Fibroblast of lung (primary cell): ENCODE measurements at regions not wholly inside any gene's neighbourhood (a gene's known extent, or its start where the extent isn't known, plus 50 kb on each side); places are given as distances from the start of the nearest gene placed in this dataset.

ENCODE experiments used
- EZH2 ChIP-seq: IDR thresholded peaks from 2 replicates; pipeline ENCODE4 v1.5.1; 2012; ENCODE audit warnings: low read length, control low read depth, mild to moderate bottlenecking; ENCODE audit errors: missing control alignments
- TF ChIP-seq, protein P1 (sequence below), 2 donors: IDR thresholded peaks in 1 of 2; conservative IDR thresholded peaks in 1 of 2; 1 replicate in 1 of 2; 2 replicates in 1 of 2; pipeline ENCODE4 v1.5.1; 2011 to 2012; ENCODE audit warnings: low read length in 2 of 2, control low read depth in 1 of 2, inconsistent platforms in 1 of 2, low read depth in 1 of 2, mild to moderate bottlenecking in 1 of 2

DNA sequence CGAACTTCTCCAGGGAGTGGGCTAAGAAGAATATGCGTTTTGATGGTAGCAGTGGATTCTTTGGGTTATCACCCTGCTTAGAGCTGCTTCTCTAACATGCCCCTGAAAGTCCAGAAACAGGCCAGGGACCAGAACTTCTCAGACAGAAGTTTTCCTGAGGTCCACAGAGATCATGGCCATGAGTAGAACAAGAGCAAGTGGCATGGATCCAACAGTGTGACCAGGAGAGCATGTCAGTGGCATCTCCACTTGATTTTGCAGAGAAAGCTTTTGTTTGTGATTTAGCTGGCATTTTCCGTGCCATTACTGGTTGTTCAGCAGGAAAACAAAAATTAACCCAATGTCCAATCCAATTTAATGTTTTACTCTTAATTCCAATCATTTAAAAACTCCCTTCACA is 298.5 kb upstream of the CD180 start:
- TF ChIP-seq, protein P1, sequence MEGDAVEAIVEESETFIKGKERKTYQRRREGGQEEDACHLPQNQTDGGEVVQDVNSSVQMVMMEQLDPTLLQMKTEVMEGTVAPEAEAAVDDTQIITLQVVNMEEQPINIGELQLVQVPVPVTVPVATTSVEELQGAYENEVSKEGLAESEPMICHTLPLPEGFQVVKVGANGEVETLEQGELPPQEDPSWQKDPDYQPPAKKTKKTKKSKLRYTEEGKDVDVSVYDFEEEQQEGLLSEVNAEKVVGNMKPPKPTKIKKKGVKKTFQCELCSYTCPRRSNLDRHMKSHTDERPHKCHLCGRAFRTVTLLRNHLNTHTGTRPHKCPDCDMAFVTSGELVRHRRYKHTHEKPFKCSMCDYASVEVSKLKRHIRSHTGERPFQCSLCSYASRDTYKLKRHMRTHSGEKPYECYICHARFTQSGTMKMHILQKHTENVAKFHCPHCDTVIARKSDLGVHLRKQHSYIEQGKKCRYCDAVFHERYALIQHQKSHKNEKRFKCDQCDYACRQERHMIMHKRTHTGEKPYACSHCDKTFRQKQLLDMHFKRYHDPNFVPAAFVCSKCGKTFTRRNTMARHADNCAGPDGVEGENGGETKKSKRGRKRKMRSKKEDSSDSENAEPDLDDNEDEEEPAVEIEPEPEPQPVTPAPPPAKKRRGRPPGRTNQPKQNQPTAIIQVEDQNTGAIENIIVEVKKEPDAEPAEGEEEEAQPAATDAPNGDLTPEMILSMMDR (conservative IDR thresholded peaks at IDR 0.05 in 1 of 2, IDR thresholded peaks at IDR 0.05 in 1 of 2; ENCODE audit: low read depth in 1 of 2, low read length in 2 of 2): no peak
- TF ChIP-seq EZH2: no peak
